NCI-H2081 (cell line): ENCODE measurements at regions not wholly inside any gene's neighbourhood (a gene's known extent, or its start where the extent isn't known, plus 50 kb on each side); places are given as distances from the start of the nearest gene placed in this dataset.
A peak's percentile ranks its signal among the peaks of the same experiment; 100 is the strongest.
"Not testable (repeated sequence)": the region's sequence is repeated elsewhere in the genome, so short reads cannot be mapped to it uniquely, and the experiment has no call there.

Experiments
- DNase-seq, 2 experiments: peaks; one replicate each; lab custom pipeline; 2025; lab: John Stamatoyannopoulos, UW

GRCh38 chr15:61404567-61404966 lies 175.5 kb upstream of the RORA start:
- DNase-seq, result no peak

- no peak for DNase-seq
Measured at GRCh38 chr15:61403884-61404283, 174.8 kb upstream of the RORA start.

GRCh38 chr15:61401903-61402698 lies 173.0 kb upstream of the RORA start:
- DNase-seq, result no peak

GRCh38 chr15:61398310-61398709 lies 169.2 kb upstream of the RORA start:
- no peak for DNase-seq

GRCh38 chr15:61396235-61396919 lies 167.3 kb upstream of the RORA start:
- DNase-seq, result no peak

- no peak for DNase-seq
Measured at GRCh38 chr15:61393949-61394348, 164.8 kb upstream of the RORA start.

GRCh38 chr15:61393524-61393923 lies 164.4 kb upstream of the RORA start:
- no peak for DNase-seq

GRCh38 chr15:61390138-61390537 lies 161.0 kb upstream of the RORA start:
- no peak for DNase-seq

GRCh38 chr15:61389334-61390028 lies 160.4 kb upstream of the RORA start:
- no peak for DNase-seq

- DNase-seq, result no peak
Measured at GRCh38 chr15:61387675-61388074, 158.6 kb upstream of the RORA start.

GRCh38 chr15:61383421-61383820 lies 154.3 kb upstream of the RORA start:
- DNase-seq, result no peak

- DNase-seq, result no peak
Measured at GRCh38 chr15:61382927-61383326, 153.8 kb upstream of the RORA start.

GRCh38 chr15:61381501-61381900 lies 152.4 kb upstream of the RORA start:
- no peak for DNase-seq

GRCh38 chr15:61380270-61380669 lies 151.2 kb upstream of the RORA start:
- no peak for DNase-seq

GRCh38 chr15:61379005-61379404 lies 149.9 kb upstream of the RORA start:
- DNase-seq, result no peak

- DNase-seq, result no peak
Measured at GRCh38 chr15:61376961-61377360, 147.9 kb upstream of the RORA start.

- no peak for DNase-seq
Measured at GRCh38 chr15:61376516-61376915, 147.4 kb upstream of the RORA start.

GRCh38 chr15:61374848-61375247 lies 145.7 kb upstream of the RORA start:
- no peak for DNase-seq

- peak; percentile 5 to 37 for DNase-seq
Measured at GRCh38 chr15:61367953-61368352, 138.9 kb upstream of the RORA start.

- no peak for DNase-seq
Measured at GRCh38 chr15:61364871-61365270, 135.8 kb upstream of the RORA start.

- DNase-seq, result not testable (repeated sequence)
Measured at GRCh38 chr15:61362912-61363311, 133.8 kb upstream of the RORA start.

- DNase-seq, result no peak
Measured at GRCh38 chr15:61344293-61344692, 115.2 kb upstream of the RORA start.

GRCh38 chr15:61342390-61342789 lies 113.3 kb upstream of the RORA start:
- no peak for DNase-seq
